Stimulated activated CD4-positive, alpha-beta T cell treated with anti-CD3 and anti-CD28 coated beads, TNF-alpha, amount 100 ng/mL, for 1 hour (primary cell): ENCODE measurements at regions not wholly inside any gene's neighbourhood (a gene's known extent, or its start where the extent isn't known, plus 50 kb on each side); places are given as distances from the start of the nearest gene placed in this dataset.
A peak's percentile ranks its signal among the peaks of the same experiment; 100 is the strongest.
"Not testable (repeated sequence)": the region's sequence is repeated elsewhere in the genome, so short reads cannot be mapped to it uniquely, and the experiment has no call there.

ENCODE experiments used
- DNase-seq, 3 donors: peaks; one replicate each; pipeline ENCODE4 v3.0.0-alpha.2; 2020; ENCODE audit warnings: low read depth in 3 of 3, low spot score in 1 of 3

DNA sequence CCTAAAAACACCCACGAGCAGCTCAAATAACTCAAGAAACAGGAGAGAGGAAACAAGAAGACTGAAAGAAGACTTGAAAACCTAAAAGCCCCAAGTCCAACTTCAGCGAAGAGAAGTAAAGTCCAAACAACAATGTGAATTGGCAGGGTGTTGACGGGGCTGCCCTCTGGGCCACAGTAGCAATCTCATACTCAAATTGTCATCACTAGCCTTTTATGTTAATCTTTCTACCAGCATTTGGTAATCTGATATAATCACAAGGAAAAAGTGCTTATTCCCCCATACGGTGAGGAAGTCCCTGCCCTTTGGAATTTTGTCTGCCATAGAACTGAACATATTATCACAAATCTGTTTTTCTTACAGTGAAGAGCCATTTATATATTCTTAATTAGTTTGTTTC lies 51.5 kb upstream of the IFNE start:
- DNase-seq = no peak

- no peak for DNase-seq
Measured at GRCh38 chr9:21535396-21535795, 53.3 kb upstream of the IFNE start.

- no peak for DNase-seq
Measured at GRCh38 chr9:21542787-21543186, 60.7 kb upstream of the IFNE start.

DNA sequence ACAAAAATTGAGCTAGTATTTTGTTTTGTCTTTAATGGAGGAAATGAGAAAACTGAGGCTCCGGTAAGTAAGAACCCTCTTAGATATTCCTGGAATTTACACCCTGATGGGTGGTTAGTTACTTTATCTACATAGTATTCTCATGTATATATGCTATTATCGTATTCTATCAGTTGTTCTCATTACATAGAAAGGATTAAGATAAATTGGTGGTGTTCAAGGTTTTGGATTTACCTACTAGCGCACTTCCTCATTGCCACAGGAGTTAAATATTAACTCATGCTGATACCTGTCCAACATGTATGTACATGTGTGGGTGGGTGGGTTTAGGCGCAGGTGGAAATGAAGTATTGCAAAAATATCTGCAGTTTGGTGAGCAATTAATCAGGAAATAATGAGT lies 61.1 kb upstream of the IFNE start:
- no peak for DNase-seq

DNA sequence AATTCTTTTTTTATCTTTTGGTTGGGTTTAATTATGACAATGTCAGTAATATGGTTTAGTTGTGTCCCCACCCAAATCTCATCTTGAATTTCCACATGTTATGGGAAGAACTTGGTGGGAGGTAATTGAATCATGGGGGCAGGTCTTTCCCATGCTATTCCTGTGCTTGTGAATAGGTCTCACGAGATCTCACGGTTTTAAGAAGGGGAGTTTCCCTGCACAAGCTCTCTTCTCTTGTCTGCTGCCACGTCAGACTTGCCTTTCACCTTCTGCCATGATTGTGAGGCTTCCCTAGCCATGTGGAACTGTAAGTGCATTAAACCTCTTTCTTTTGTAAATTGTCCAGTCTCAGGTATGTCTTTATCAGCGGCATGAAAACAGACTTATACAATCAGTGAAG lies 61.7 kb upstream of the IFNE start:
- DNase-seq = not testable (repeated sequence)

DNA sequence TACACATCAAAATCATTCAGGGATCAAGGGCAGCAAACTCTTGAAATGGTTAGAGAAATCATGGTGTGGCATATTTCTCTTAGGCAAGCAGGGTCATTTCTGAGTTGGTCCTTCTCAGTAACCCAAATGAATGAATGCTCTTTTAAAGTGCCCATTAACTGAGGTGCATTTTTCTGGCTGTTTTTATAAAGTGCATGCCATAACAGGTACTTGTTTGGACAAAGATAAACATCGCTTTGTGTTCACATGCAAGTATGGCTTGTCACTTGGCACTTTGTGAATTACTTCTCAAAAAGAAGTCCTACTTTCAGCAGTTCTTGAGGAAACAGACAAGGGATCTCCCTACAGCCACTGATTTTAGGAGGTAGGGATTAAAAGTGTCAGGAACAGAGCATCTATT lies 64.8 kb upstream of the IFNE start:
- no peak for DNase-seq

GRCh38 chr9:21549251-21549765 lies 67.2 kb upstream of the IFNE start:
- DNase-seq = no peak

- no peak for DNase-seq
Measured at GRCh38 chr9:21549890-21550289, 67.8 kb upstream of the IFNE start.

GRCh38 chr9:21550392-21550791 lies 68.3 kb upstream of the IFNE start:
- DNase-seq = no peak

GRCh38 chr9:21551401-21551800 lies 69.3 kb upstream of the IFNE start:
- DNase-seq = no peak

GRCh38 chr9:21552244-21553170 lies 70.4 kb upstream of the IFNE start:
- DNase-seq = no peak

GRCh38 chr9:21553441-21553840 lies 71.3 kb upstream of the IFNE start:
- no peak for DNase-seq

GRCh38 chr9:21554813-21555212 lies 72.7 kb upstream of the IFNE start:
- DNase-seq = no peak

DNA sequence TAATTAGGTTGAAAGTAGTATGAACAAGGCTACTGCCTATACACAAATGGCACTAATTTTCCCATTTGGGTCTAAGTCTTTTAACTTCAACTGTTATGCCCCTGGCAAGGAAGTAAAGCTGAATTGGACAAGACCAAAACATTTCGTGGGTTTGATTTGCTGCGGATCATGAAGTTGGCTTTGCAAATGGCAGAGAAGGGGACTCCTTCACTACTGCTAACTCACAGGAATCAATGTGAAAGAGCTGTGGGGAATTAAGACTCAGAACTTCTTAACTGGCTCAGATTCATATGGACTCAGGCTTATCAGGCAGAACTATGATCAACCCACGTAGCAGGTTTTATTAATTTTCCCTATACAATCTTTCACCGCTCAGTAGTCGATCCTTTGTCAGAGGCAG lies 73.8 kb upstream of the IFNE start:
- no peak for DNase-seq

DNA sequence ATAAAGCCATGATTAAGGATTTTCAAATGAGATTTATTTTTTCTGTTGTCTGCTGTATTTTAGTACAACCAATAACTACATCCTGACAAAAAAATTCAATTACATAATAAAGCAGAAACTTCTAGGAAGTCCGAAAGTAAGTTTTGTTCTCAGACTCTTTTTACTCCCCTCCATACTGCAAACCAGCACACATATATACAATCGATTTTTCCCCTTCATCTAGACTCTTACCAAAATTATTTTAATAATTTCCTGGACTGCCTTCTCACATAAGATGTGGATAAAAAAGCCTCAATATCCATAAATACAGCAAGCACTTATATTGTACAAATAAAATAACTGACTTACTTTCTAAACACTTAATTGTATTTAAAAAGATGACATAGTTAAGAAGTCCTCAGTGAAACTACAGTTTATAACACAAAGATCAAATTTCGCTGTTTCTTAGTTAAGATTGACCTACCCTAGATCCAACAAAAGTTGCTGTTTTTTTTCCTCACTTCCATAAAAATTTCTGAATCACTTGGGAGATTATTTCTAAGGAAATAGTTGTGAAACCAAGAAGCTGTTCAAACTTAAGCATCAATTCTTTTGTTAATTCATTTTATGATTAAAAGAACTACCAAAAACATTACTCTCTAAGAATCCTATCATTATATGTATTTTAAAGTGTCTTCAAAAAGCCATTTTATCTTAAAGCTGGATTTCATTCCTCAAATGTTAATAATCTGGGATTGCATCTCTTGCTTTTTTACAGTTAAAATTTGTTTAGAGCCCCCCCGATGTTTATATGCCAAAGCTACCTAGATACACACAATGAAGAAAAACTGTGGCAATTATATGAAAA lies 74.7 kb upstream of the IFNE start:
- no peak for DNase-seq

GRCh38 chr9:21557428-21557768 lies 75.3 kb upstream of the IFNE start:
- DNase-seq = no peak

DNA sequence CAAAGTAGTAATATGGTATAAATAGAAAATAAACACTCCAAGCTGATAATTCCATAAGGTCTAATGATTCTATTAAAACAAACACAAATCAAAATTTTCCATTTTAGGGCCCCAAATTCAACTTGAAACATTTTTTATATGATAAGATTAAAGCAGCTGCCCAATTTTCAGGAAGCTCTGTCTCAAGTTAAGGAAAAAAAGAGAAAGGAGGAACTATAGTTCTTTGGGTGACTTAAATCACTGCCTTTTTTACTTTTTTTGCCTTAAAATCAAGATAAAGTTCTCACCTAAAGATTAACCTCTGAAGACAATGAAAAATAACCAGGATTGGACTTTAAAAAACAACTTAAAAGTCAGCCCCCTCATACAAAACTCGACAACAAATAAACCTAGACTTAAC lies 76.0 kb upstream of the IFNE start:
- no peak for DNase-seq

DNA sequence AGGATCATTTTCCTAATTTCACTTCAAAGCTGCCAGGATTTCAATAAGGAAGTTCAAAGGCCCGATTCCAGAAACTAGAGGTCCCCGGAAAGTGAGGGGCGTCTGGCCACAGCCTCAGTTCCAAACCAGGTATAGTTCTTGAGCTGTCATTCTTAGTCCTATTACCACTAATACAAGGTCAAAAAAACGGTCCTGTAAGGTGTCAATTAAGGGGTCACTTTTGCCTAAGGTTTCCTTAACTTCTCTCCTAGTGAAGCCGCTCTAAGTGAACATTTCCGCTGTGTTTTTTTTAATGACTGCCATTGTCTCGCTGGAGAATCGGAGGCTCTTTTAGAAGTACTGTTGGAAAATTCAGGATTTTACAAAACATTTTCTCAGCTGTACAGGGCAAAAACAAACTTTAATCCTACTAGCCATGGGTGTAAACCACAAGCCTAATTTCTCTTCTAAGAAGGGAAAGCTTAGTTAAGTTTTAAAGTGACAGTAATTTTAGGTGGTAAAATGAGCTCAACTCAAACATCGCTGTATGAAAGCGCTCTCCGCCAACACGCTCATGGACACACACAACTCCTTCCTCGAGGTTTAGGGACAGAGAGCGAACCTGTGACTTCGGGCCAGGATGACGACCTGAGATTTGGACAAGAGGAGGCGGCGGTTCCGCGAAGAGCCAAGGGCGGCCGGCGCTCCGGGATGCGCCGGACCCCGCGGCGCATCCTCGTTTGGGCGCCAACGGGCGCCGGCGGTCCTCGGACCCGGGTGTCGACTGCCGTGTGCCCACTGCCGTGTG lies 76.7 kb upstream of the IFNE start:
- no peak for DNase-seq

- DNase-seq = peak in 1 of 3 donors; percentile 41
Measured at GRCh38 chr9:21559402-21560280, 77.5 kb upstream of the IFNE start.

DNA sequence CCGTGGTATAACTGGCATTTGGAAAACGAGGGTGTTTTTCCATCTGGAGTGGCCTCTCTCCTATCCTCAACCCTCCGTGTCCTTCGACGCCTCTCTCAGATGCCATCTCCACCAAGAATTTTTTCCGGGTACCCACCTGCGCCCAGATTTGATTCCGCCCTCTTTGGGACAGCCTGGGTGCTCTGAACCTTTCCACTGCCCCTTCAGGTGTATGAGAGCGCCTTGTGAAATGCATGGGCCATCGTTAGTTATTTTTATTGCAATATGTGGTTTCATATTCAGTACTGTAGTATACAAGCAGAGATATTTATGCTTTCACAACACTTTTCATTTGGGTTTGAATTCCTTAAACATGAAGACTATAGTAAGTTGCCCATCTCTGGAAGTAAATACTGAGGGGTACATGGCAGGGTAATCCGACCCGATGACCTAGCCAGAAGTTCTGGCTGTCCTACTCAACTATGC lies 78.2 kb upstream of the IFNE start:
- no peak for DNase-seq
